NOMO-1 treated with dmso at 0.1 percent for 144 hours (cell line): ENCODE measurements at regions not wholly inside any gene's neighbourhood (a gene's known extent, or its start where the extent isn't known, plus 50 kb on each side); places are given as distances from the start of the nearest gene placed in this dataset.
"Not testable (repeated sequence)": the region's sequence is repeated elsewhere in the genome, so short reads cannot be mapped to it uniquely, and the experiment has no call there.

Experiments used
- DNase-seq: peaks from one replicate; lab custom pipeline; 2025; ENCODE audit not compliant: unreplicated experiment; lab: John Stamatoyannopoulos, UW

DNA sequence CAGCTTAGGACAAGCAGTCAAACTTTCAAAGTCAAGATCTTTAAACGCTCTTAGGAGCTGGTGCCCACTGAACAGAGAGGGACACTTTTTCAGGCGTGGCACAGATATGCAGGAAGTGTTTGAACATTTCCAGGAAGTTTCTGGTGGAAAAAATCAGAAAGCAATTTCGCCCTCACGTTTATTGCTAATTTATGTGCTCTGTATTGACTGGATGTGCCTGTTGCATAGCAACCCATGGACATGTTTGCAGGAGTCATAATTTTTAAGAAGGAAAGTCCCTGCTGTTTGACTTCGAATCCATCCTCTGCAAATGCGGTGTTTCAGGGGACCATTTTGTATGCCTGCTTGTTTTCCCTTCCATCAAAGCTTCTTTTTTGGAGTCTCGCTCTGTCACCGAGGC is 239.9 kb upstream of the IRF2BP2 start:
- DNase-seq: no peak

DNA sequence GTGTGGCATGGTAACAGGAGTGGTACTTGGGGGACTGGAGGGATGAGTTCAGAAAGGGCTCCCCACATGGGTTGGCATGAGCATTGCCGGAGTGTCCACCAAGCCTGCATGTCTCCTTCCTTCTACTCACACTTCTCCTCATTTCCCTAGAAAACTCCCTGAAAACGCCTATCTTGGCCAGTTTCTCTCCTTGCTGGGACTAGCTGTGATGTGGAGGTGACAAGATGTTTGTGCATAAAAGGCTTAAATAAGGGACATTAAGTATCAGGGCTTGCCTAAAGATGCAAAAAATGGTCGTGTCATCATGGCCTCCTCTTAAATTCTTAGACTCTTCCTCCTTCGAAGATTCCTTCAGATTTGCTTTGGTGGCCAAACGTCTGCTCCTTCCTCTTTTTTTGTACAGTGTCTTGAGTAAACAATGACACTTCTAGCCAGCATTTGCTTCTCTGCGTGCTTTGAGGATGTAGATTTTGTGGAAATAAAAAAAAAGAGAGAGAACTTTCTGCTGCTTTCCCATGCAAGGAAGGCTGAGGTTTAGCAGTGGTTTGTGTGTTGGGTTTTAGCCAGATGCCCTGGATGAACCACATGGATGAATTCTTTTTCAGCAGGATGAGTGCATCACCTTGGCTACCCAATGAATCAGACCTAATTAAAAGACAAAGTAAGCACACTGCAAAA is 239.1 kb upstream of the IRF2BP2 start:
- DNase-seq: peak; percentile 95

- not testable (repeated sequence) for DNase-seq
Observed at GRCh38 chr1:234846813-234847212, 236.8 kb upstream of the IRF2BP2 start.

DNA sequence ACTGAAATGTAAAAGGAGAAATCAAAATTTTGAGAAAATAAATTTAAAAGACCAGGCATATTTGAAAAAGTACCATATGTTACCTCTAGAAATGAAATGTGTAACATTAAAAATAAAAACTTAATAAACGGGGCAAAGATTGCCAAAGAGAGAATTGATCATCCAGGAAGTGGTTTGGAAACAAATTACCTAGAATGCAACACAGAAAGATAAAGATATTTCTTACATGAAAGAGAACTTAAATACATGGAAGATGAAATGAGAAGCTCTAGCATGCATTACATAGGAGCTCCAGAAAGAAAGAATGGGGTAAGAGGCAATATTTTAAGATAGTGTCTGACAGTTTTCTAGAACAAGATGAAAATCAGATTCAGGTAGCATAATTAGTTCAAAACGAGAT is 235.9 kb upstream of the IRF2BP2 start:
- DNase-seq: no peak

DNA sequence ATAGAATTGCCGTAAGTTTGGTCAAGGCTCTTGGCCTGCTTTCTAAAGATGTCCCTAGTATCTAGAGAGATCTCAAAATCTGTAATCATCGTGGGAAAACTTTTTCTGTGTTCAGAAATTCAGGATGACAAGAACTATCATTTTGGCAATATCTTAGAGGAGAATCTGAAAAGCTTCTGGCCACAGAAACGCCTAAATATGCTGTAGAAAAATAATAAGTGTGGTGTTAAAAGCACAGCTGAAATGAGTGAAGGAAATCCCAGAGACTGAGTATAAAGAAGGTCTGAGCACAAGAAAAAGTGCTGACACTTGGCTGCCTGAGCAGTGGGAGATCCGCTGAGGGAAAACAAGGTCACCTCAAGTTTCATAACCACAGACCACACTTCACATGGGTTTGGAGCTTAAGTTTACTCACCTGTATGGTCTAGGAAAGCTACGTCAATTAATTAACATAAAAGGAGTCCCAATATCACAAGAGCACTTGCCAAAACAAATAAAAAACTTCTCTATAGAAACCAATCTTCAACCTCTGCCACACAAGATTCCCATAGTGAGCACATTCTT is 235.2 kb upstream of the IRF2BP2 start:
- DNase-seq: no peak

DNA sequence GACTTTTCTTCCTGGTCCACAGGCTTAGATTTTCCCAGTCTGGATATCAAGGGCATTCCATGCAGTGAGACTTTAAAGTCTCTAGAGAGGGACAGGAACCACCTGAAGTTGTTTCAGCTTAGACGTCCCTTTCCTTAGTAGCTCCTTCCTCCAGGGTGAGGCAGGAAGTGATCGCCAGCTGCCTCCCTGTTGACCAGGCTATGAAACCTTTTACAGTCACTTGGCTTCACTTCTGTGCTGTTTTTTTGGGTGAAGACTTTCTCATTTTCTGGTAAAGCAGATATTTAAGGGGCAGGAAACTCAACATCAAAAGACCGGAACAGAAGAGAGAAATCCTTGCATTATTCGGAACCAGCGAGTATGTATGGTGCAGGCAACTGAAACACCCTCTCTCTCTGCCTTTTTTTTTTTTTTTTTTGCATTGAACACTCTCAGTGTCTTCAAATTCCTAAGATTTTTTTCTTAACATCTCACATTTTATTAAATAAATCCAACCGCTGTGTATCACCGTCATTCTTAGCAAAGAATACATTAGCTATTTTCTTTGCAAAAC is 234.6 kb upstream of the IRF2BP2 start:
- DNase-seq: no peak

DNA sequence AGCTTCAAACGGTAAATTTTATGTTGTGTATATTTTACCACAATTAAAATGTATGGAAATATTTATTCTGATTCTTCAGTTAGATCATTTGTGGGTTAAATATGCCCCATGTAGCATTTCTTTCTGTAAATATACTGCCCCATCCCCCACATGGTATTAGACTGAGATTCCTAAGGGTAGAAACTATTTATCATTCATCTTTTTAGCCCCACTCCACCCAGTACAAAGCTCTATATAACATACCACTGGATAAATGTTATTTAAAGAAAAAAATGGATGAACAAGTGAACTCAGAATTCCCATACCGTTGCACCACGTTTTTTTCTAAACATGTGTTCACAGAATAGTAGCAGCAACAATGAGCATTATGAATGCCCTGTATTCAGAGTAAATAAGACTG is 234.0 kb upstream of the IRF2BP2 start:
- no peak for DNase-seq

GRCh38 chr1:234842726-234843641 is 233.0 kb upstream of the IRF2BP2 start:
- DNase-seq: no peak

DNA sequence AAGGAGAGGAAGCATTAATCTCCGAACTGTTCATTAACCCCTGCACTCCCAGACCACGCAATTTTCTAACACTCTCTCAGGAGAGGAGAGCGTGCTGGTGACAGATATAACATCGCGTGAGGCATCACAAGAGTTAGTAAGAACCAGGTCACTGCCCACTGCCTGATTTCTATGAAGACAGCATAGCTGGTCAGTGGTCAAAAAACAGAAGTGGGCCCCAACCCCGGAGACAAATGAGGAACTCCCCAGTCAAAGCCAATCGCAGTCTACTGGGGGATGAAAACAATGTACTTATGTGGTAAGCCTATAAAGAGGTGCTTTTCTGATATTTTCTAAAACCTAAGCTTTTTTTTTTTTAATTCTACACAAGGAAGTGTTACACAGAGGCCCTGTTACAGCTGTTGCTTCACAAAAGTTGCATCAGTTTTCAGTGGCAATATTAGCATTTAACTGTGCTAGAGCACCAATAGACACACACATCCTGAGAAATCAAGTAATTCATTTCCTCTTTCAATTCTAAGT is 231.8 kb upstream of the IRF2BP2 start:
- DNase-seq: peak; percentile 97

- no peak for DNase-seq
Observed at GRCh38 chr1:234841281-234841680, 231.3 kb upstream of the IRF2BP2 start.

GRCh38 chr1:234840843-234841242 is 230.9 kb upstream of the IRF2BP2 start:
- DNase-seq: no peak

- no peak for DNase-seq
Observed at GRCh38 chr1:234840253-234840652, 230.3 kb upstream of the IRF2BP2 start.

- DNase-seq: no peak
Observed at GRCh38 chr1:234839663-234840062, 229.7 kb upstream of the IRF2BP2 start.

DNA sequence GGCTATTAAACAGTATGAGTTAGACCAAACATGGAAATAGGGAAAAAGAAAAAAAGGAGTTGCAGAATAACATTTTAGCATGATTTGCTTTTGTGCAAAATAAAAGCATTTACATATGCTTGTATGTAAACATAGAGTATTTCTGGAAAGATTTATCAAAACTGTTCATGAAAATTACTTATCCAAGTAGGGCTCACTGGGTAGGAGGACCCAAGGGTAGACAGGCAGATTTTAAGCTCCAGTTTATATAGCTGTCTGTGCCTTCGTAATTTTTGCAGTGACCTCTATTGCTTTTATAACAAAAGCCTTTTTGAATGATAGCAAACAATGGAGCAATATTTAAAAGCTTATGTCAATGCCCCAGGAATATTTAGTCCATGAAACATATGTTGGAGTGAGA is 228.8 kb upstream of the IRF2BP2 start:
- DNase-seq: no peak

GRCh38 chr1:234838182-234838581 is 228.2 kb upstream of the IRF2BP2 start:
- DNase-seq: peak; percentile 24

DNA sequence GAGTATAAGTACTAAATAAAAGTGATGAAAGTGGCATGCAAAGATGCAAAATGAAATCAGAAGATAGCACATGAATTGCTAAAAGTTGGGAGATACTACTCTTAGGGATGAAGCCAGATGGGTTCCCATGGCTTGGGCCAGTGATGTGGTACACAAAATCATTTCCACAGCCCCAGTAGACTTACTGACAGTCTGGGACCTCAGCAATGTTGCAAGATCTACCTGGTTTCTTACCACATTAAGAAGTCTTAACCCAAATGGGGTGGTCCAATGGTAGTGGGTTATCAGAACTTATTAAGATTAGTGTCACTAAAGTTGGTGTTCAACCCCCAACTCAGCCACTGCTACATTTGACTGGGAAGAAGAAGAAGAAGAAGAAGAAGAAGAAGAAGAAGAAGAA is 227.7 kb upstream of the IRF2BP2 start:
- DNase-seq: no peak

DNA sequence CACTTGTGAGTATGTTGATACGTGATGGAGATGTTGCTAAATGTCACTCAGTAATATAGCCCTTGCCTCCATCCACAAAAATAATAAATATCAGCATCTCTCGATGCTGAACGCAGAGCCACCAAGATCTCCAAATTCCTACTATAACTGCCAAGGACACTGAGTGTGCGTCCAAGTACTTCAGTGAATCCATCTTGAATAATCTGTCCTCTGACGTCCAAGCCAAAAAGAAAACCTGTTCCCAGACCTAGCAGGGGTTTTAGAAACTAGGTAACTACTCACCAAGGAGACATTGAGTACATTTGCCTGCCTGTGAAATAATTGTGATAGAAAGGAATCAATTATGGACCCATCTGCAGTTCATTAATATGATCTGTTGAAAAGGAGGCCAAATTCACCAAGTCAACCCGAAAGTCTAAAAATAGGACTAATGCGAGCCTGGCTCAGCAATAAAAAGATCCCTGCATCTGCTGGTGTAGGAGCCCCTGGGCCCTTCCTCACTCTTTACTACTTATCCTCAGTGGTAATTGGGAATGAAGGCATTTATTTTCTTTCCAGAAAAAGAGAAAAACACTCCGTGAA is 226.9 kb upstream of the IRF2BP2 start:
- no peak for DNase-seq

DNA sequence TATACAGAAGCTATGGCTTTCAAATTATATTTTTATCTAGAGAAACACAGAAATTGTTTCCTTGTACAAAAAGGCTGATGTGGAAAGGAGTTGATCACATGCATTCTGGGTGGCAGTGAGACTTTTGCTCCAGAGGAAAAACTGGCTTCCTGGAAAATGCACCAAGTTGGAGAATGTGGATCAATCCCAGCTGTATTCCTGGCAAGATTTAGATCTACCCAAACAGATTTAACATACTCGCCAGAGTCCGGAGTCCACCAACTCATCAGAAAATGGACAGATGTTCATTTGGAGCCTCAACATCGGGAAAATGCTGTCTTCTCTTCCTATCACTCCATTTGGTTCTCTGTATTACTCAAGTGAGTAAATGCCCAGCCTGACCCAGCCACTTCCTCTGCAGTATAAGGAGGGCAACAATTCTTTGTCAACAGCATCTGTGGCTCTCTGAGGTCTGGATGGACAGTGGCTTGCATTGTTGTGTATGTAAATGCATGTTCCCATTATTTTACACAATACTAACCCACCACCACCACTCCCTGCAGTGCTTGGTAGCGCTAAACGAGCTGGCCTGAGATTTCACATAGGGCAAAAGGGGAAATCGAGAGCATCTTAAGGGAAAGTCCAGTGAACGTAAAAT is 226.2 kb upstream of the IRF2BP2 start:
- DNase-seq: no peak

DNA sequence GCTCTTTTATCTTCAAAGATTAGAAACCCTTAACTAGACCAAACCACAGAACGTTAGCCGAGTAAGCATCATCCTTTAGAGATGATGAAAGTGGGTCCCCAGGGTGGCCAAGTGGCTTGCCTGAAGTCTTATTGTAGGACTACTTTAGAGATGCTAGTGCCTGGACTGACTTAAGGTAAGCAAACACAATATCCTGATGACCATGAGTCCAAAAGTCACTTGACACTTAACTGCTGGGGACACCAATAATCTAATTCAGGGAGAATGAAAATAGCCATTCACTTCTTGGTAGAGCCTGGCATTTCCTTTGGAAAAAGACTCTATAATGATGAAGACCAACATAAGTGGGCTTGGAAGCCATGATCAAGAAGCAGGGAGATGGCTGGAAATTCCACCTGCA is 225.3 kb upstream of the IRF2BP2 start:
- no peak for DNase-seq

GRCh38 chr1:234833646-234834045 is 223.7 kb upstream of the IRF2BP2 start:
- DNase-seq: no peak

DNA sequence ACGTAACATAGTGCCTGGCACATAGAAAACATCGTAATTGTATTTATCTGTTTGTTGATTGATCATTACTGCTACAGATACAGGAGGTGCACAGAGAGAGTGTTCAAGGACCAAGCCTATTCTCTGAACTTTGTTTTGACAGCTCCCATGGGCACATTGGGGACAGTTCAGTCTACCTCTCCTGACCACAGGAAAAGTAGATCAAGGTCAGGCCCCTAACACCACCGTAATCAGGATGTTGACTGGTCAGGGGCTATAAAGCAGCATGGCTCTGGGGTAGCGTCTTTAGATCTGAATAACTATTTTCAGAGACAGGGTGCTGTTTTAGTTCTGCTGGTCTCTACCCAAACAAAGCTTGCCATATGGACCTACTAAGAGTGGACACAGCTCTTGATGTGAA is 223.1 kb upstream of the IRF2BP2 start:
- DNase-seq: no peak
